HCT116 (cell line): ENCODE measurements at regions not wholly inside any gene's neighbourhood (a gene's known extent, or its start where the extent isn't known, plus 50 kb on each side); places are given as distances from the start of the nearest gene placed in this dataset.

Experiments
- ATAC-seq: fragments of 200-7000 bp; cut with Tn5 transposase; 2 replicates; pipeline ENCODE4 v1.9.1; 2020; ENCODE audit warnings: mild to moderate bottlenecking, moderate library complexity
- BruUV-seq: library from RNA; stranded (reverse); fragments of 400-500 nt; replicated peaks from 2 replicates; lab custom pipeline; 2021; lab: Mats Ljungman, UMichigan
- CTCF ChIA-PET: fragments of 300-600 bp; sonication (Branson Sonifier 250); formaldehyde crosslinking; loops from one replicate; lab custom pipeline; 2021; ENCODE audit warnings: antibody characterized with exemption; lab: Charles Lee
- POLR2A ChIA-PET: fragments of 300-600, 350-600 bp; sonication (Branson Sonifier 250); formaldehyde crosslinking; loops from one replicate; lab custom pipeline; 2021; ENCODE audit warnings: antibody characterized with exemption; lab: Charles Lee
- RAD21 ChIA-PET, 2 experiments: fragments of 300-600 bp; sonication (Branson Sonifier 250); formaldehyde crosslinking; loops; one replicate each; lab custom pipeline; 2023; ENCODE audit warnings: low total read pairs in 2 of 2; ENCODE audit not compliant: uncharacterized antibody in 2 of 2, unreplicated experiment in 2 of 2, low non-redundant PET in 1 of 2; lab: Charles Lee
- DNase-seq: peaks from one replicate; pipeline ENCODE4 v3.0.0-alpha.2; 2010; ENCODE audit warnings: low read depth, low spot score
- H2AFZ ChIP-seq: fragments of 200-600 bp; shearing (Covaris generic), sonication (generic); 2 replicates; pipeline ENCODE4 v1.6.1; 2017; ENCODE audit warnings: low read depth, mixed run types, mixed read lengths, antibody characterized with exemption, low read length; ENCODE audit not compliant: poor library complexity, severe bottlenecking
- H3K27ac ChIP-seq: 2 replicates; pipeline ENCODE4 v1.5.1; 2012; ENCODE audit warnings: low read depth, low read length
- H3K27me3 ChIP-seq: fragments of 200-600 bp; sonication (generic); 2 replicates; pipeline ENCODE4 v1.6.1; 2016; ENCODE audit warnings: mixed run types, low read length, mixed read lengths; ENCODE audit not compliant: insufficient read depth
- H3K36me3 ChIP-seq, 2 experiments: fragments of 200-500 bp in 1 of 2; fragments of 200-600 bp in 1 of 2; sonication (Bioruptor generic) in 1 of 2; sonication (generic) in 1 of 2; 2 replicates each; pipeline versions ENCODE4 v1.5.1 to v1.6.1; 2014 to 2016; ENCODE audit warnings: low read length in 2 of 2, inconsistent platforms in 1 of 2, mixed read lengths in 1 of 2, mixed run types in 1 of 2; ENCODE audit not compliant: insufficient read depth in 2 of 2, control insufficient read depth in 1 of 2
- H3K4me1 ChIP-seq, 2 experiments: fragments of 200-600 bp in 1 of 2; sonication (generic) in 1 of 2; 2 replicates each; pipeline versions ENCODE4 v1.5.1 to v1.6.1; 2012 to 2017; ENCODE audit warnings: low read length in 2 of 2, inconsistent platforms in 1 of 2, mild to moderate bottlenecking in 1 of 2, mixed read lengths in 1 of 2, mixed run types in 1 of 2, moderate library complexity in 1 of 2; ENCODE audit not compliant: insufficient read depth in 2 of 2, control insufficient read depth in 1 of 2
- H3K4me2 ChIP-seq: fragments of 200-600 bp; sonication (generic); 2 replicates; pipeline ENCODE4 v1.6.1; 2017; ENCODE audit warnings: mixed run types, low read length, mixed read lengths
- H3K4me3 ChIP-seq, 2 experiments: fragments of 200-600 bp in 1 of 2; sonication (generic) in 1 of 2; replicated peaks in 1 of 2; 2 replicates each; pipeline ENCODE4 v1.5.1; 2011 to 2016; ENCODE audit warnings: low read length in 2 of 2, control low read depth in 1 of 2, low read depth in 1 of 2, mild to moderate bottlenecking in 1 of 2, mixed read lengths in 1 of 2, mixed run types in 1 of 2
- H3K79me2 ChIP-seq: fragments of 200-600 bp; sonication (generic); 2 replicates; pipeline ENCODE4 v1.6.1; 2017; ENCODE audit warnings: mild to moderate bottlenecking, mixed run types, low read length, moderate library complexity, mixed read lengths; ENCODE audit not compliant: insufficient read depth
- H3K9ac ChIP-seq: fragments of 200-600 bp; sonication (generic); 2 replicates; pipeline ENCODE4 v1.6.1; 2016; ENCODE audit warnings: low read length, mixed read lengths
- H3K9me2 ChIP-seq: fragments of 200-600 bp; sonication (generic), shearing (Covaris generic); 2 replicates; pipeline ENCODE4 v1.6.1; 2017; ENCODE audit warnings: mixed run types, mild to moderate bottlenecking, moderate library complexity; ENCODE audit not compliant: insufficient read depth
- H3K9me3 ChIP-seq, 2 experiments: fragments of 200-500 bp in 1 of 2; fragments of 200-600 bp in 1 of 2; sonication (Bioruptor generic) in 1 of 2; sonication (generic) in 1 of 2; 2 replicates each; pipeline ENCODE4 v1.6.1; 2014 to 2017; ENCODE audit warnings: low read length in 2 of 2, mixed read lengths in 2 of 2, inconsistent platforms in 1 of 2, low read depth in 1 of 2, mild to moderate bottlenecking in 1 of 2, mixed run types in 1 of 2, moderate library complexity in 1 of 2; ENCODE audit not compliant: control insufficient read depth in 1 of 2, insufficient read depth in 1 of 2
- H4K20me1 ChIP-seq: fragments of 200-600 bp; sonication (generic), shearing (Covaris generic); 2 replicates; pipeline ENCODE4 v1.6.1; 2017; ENCODE audit warnings: mixed run types, mild to moderate bottlenecking, moderate library complexity; ENCODE audit not compliant: insufficient read depth
- EGR1 ChIP-seq: IDR thresholded peaks from 2 replicates; pipeline ENCODE4 v1.6.1; 2012; ENCODE audit warnings: low read depth
- JUND ChIP-seq: IDR thresholded peaks from 2 replicates; pipeline ENCODE4 v1.6.1; 2012
- REST ChIP-seq: IDR thresholded peaks from 2 replicates; pipeline ENCODE4 v1.6.1; 2012; ENCODE audit warnings: low read depth
- SIN3A ChIP-seq: IDR thresholded peaks from 2 replicates; pipeline ENCODE4 v1.6.1; 2012; ENCODE audit warnings: low read depth
- TCF7L2 ChIP-seq: IDR thresholded peaks from 2 replicates; pipeline ENCODE4 v1.7.0; 2011; ENCODE audit warnings: borderline replicate concordance, inconsistent platforms; ENCODE audit not compliant: insufficient read depth, insufficient read length; ENCODE audit errors: extremely low read depth
- YY1 ChIP-seq: IDR thresholded peaks from 2 replicates; pipeline ENCODE4 v1.6.1; 2011; ENCODE audit warnings: low read length, low read depth, moderate library complexity, mild to moderate bottlenecking; ENCODE audit not compliant: insufficient replicate concordance; ENCODE audit errors: extremely low read depth
- ZBTB33 ChIP-seq: IDR thresholded peaks from 2 replicates; pipeline ENCODE4 v1.6.1; 2011; ENCODE audit warnings: mild to moderate bottlenecking, low read length, moderate library complexity; ENCODE audit not compliant: insufficient replicate concordance; ENCODE audit errors: extremely low read depth
- intact Hi-C: fragments of 100-400 bp; cut with micrococcal nuclease; formaldehyde crosslinking; loops from 2 replicates; pipeline ENCODE4 v1.10.0; 2022

GRCh38 chr3:137948400-137949072 lies 61.4 kb upstream of the CLDN18 start:
- no peak overlapping the region for H3K27ac ChIP-seq
- TF ChIP-seq ZBTB33 (no peak), TCF7L2 (no peak), JUND (no peak), REST (no peak), SIN3A (no peak), EGR1 (no peak), YY1 (no peak)
- TF ChIP-seq, all 23 proteins: peak for 0
- H3K79me2 ChIP-seq, result no peaks in the 10 kb centered on the region
- no TSS peak for BruUV-seq
- H3K27me3 ChIP-seq, result no peaks in the 10 kb centered on the region
- no peaks in the 10 kb centered on the region for H3K9me2 ChIP-seq
- POLR2A ChIA-PET, result no interaction called here
- no peak overlapping the region for H3K4me3 ChIP-seq
- no peaks in the 10 kb centered on the region for H3K9me3 ChIP-seq
- ATAC-seq, result no peak
- no peaks in the 10 kb centered on the region for H4K20me1 ChIP-seq
- intact Hi-C loops, result loop anchor here (5.0 kb wide), 2 partner anchors 541 to 841 kb away; no protein-coding TSS in a partner anchor
- no peaks in the 10 kb centered on the region for H3K4me1 ChIP-seq
- no peak for DNase-seq
- H3K9ac ChIP-seq, result no peak overlapping the region
- H3K4me2 ChIP-seq, result no peak overlapping the region
- RAD21 ChIA-PET, result interaction anchor here in 1 of 2 experiments (1.3 kb wide), 1 partner anchor 843 kb away, joined by 5 read pairs; no protein-coding TSS in a partner anchor
- no peak overlapping the region for H2AFZ ChIP-seq
- CTCF ChIA-PET, result interaction anchor here (0.8 kb wide), 1 partner anchor 23 kb away, joined by 4 read pairs; no protein-coding TSS in a partner anchor
- no peaks in the 10 kb centered on the region for H3K36me3 ChIP-seq
